ENCODE measurements at regions not wholly inside any gene's neighbourhood (a gene's known extent, or its start where the extent isn't known, plus 50 kb on each side); places are given as distances from the start of the nearest gene placed in this dataset.

- DNase-seq = no peak
- no peak for ATAC-seq
- Histone ChIP-seq H3K27me3 (ENCODE audit: control insufficient read depth in 2 of 2, insufficient read depth in 2 of 2, low read length in 2 of 2) (no peaks in the 10 kb centered on the region), H3K9me3 (ENCODE audit: control insufficient read depth in 2 of 3, low read length in 3 of 3) (no peaks in the 10 kb centered on the region), H3K4me1 (ENCODE audit: control insufficient read depth in 2 of 2, insufficient read depth in 2 of 2, low read length in 2 of 2) (no peaks in the 10 kb centered on the region), H3K36me3 (ENCODE audit: control insufficient read depth in 2 of 3, insufficient read depth in 3 of 3, low read length in 3 of 3) (no peaks in the 10 kb centered on the region), H3K4me3 (ENCODE audit: low read length) (no peak overlapping the region), H3K27ac (ENCODE audit: low read depth, low read length) (no peak overlapping the region)
- intact Hi-C loops (cut with micrococcal nuclease) = no loop called here
- Mint-ChIP-seq H3K27ac (no peak overlapping the region), H3K9me3 (peaks cover 0 to 10% (median 0%) of the 10 kb centered on the region in 11 donors), H3K36me3 (no peaks in the 10 kb centered on the region), H3K4me3 (no peak overlapping the region), H3K4me1 (peaks cover 0 to under 1% (median 0%) of the 10 kb centered on the region in 7 donors), H3K27me3 (no peaks in the 10 kb centered on the region)
- CTCF ChIA-PET = no interaction called here
- POLR2A ChIA-PET = no interaction called here
Observed at GRCh38 chr4:124055336-124055735, 657.2 kb downstream of the ANKRD50 start.

GRCh38 chr4:124055896-124056295 lies 656.6 kb downstream of the ANKRD50 start:
- H3K9me3 ChIP-seq (ENCODE audit: control insufficient read depth in 2 of 3, low read length in 3 of 3) = no peaks in the 10 kb centered on the region
- H3K27ac ChIP-seq (ENCODE audit: low read depth, low read length) = no peak overlapping the region
- no peaks in the 10 kb centered on the region for H3K27me3 ChIP-seq (ENCODE audit: control insufficient read depth in 2 of 2, insufficient read depth in 2 of 2, low read length in 2 of 2)
- intact Hi-C loops (cut with micrococcal nuclease) = no loop called here
- H3K27ac Mint-ChIP-seq = no peak overlapping the region
- no peaks in the 10 kb centered on the region for H3K36me3 Mint-ChIP-seq
- ChIA-PET POLR2A (no interaction called here), CTCF (no interaction called here)
- H3K27me3 Mint-ChIP-seq = no peaks in the 10 kb centered on the region
- peaks cover 0 to 1% (median 0%) of the 10 kb centered on the region in 7 donors for H3K4me1 Mint-ChIP-seq
- H3K4me3 ChIP-seq (ENCODE audit: low read length) = no peak overlapping the region
- no peaks in the 10 kb centered on the region for H3K4me1 ChIP-seq (ENCODE audit: control insufficient read depth in 2 of 2, insufficient read depth in 2 of 2, low read length in 2 of 2)
- no peaks in the 10 kb centered on the region for H3K36me3 ChIP-seq (ENCODE audit: control insufficient read depth in 2 of 3, insufficient read depth in 3 of 3, low read length in 3 of 3)
- no peak overlapping the region for H3K4me3 Mint-ChIP-seq
- H3K9me3 Mint-ChIP-seq = peaks cover 0 to 10% (median 0%) of the 10 kb centered on the region in 11 donors
- DNase-seq (no peak), ATAC-seq (no peak)

GRCh38 chr4:124060261-124060918 lies 652.1 kb downstream of the ANKRD50 start:
- no peaks in the 10 kb centered on the region for H3K9me3 ChIP-seq (ENCODE audit: control insufficient read depth in 2 of 3, low read length in 3 of 3)
- DNase-seq (no peak), ATAC-seq (peak; percentile 54)
- peaks cover 0 to 1% (median 0%) of the 10 kb centered on the region in 7 donors for H3K4me1 Mint-ChIP-seq
- no peaks in the 10 kb centered on the region for H3K36me3 ChIP-seq (ENCODE audit: control insufficient read depth in 2 of 3, insufficient read depth in 3 of 3, low read length in 3 of 3)
- no peak overlapping the region for H3K4me3 Mint-ChIP-seq
- no peaks in the 10 kb centered on the region for H3K4me1 ChIP-seq (ENCODE audit: control insufficient read depth in 2 of 2, insufficient read depth in 2 of 2, low read length in 2 of 2)
- H3K27me3 Mint-ChIP-seq = no peaks in the 10 kb centered on the region
- H3K27ac ChIP-seq (ENCODE audit: low read depth, low read length) = no peak overlapping the region
- intact Hi-C loops (cut with micrococcal nuclease) = no loop called here
- no peak overlapping the region for H3K4me3 ChIP-seq (ENCODE audit: low read length)
- H3K9me3 Mint-ChIP-seq = peaks cover 0 to 8% (median 0%) of the 10 kb centered on the region in 11 donors
- POLR2A ChIA-PET = no interaction called here
- CTCF ChIA-PET = no interaction called here
- no peak overlapping the region for H3K27ac Mint-ChIP-seq
- no peaks in the 10 kb centered on the region for H3K27me3 ChIP-seq (ENCODE audit: control insufficient read depth in 2 of 2, insufficient read depth in 2 of 2, low read length in 2 of 2)
- H3K36me3 Mint-ChIP-seq = no peaks in the 10 kb centered on the region

DNA sequence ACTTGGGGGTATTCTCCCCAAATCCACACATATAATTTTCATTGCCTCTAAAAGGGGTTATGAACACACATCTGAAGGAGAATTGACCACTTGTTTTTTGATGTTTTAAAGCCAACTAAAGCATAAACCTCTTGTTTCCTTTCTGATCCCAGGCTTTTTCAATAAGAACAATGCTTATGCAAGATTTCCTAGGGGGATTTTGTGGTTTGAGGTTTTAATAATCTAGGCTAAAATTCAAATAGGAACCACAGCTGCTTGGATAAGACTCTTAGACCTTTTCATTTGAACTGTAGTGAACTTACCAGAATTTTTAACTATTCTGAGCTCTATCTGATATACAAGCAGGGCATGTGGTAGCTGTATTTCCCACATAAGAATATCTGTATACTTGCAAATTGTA lies 651.1 kb downstream of the ANKRD50 start:
- H3K27me3 ChIP-seq (ENCODE audit: control insufficient read depth in 2 of 2, insufficient read depth in 2 of 2, low read length in 2 of 2) = no peaks in the 10 kb centered on the region
- ChIA-PET CTCF (no interaction called here), POLR2A (no interaction called here)
- H3K4me1 ChIP-seq (ENCODE audit: control insufficient read depth in 2 of 2, insufficient read depth in 2 of 2, low read length in 2 of 2) = no peaks in the 10 kb centered on the region
- peaks cover 0 to 8% (median 0%) of the 10 kb centered on the region in 11 donors for H3K9me3 Mint-ChIP-seq
- H3K36me3 ChIP-seq (ENCODE audit: control insufficient read depth in 2 of 3, insufficient read depth in 3 of 3, low read length in 3 of 3) = no peaks in the 10 kb centered on the region
- H3K27ac Mint-ChIP-seq = no peak overlapping the region
- ATAC-seq (no peak), DNase-seq (no peak)
- H3K36me3 Mint-ChIP-seq = no peaks in the 10 kb centered on the region
- H3K4me3 Mint-ChIP-seq = no peak overlapping the region
- H3K4me3 ChIP-seq (ENCODE audit: low read length) = no peak overlapping the region
- no peak overlapping the region for H3K27ac ChIP-seq (ENCODE audit: low read depth, low read length)
- no peaks in the 10 kb centered on the region for H3K27me3 Mint-ChIP-seq
- H3K4me1 Mint-ChIP-seq = peaks cover 0 to 1% (median 0%) of the 10 kb centered on the region in 7 donors
- intact Hi-C loops (cut with micrococcal nuclease) = no loop called here
- no peaks in the 10 kb centered on the region for H3K9me3 ChIP-seq (ENCODE audit: control insufficient read depth in 2 of 3, low read length in 3 of 3)

GRCh38 chr4:124065422-124065821 lies 647.1 kb downstream of the ANKRD50 start:
- H3K27ac ChIP-seq (ENCODE audit: low read depth, low read length) = no peak overlapping the region
- ChIA-PET POLR2A (no interaction called here), CTCF (no interaction called here)
- Mint-ChIP-seq H3K9me3 (peaks cover 0 to 16% (median 7%) of the 10 kb centered on the region in 11 donors), H3K27me3 (no peaks in the 10 kb centered on the region), H3K4me1 (no peaks in the 10 kb centered on the region), H3K36me3 (peaks cover 0 to under 1% (median 0%) of the 10 kb centered on the region in 5 donors), H3K27ac (no peak overlapping the region), H3K4me3 (no peak overlapping the region)
- no peaks in the 10 kb centered on the region for H3K36me3 ChIP-seq (ENCODE audit: control insufficient read depth in 2 of 3, insufficient read depth in 3 of 3, low read length in 3 of 3)
- H3K27me3 ChIP-seq (ENCODE audit: control insufficient read depth in 2 of 2, insufficient read depth in 2 of 2, low read length in 2 of 2) = no peaks in the 10 kb centered on the region
- ATAC-seq (no peak), DNase-seq (no peak)
- intact Hi-C loops (cut with micrococcal nuclease) = no loop called here
- no peaks in the 10 kb centered on the region for H3K4me1 ChIP-seq (ENCODE audit: control insufficient read depth in 2 of 2, insufficient read depth in 2 of 2, low read length in 2 of 2)
- no peak overlapping the region for H3K4me3 ChIP-seq (ENCODE audit: low read length)
- peaks cover 0 to 3% (median 0%) of the 10 kb centered on the region in 3 experiments for H3K9me3 ChIP-seq (ENCODE audit: control insufficient read depth in 2 of 3, low read length in 3 of 3)

DNA sequence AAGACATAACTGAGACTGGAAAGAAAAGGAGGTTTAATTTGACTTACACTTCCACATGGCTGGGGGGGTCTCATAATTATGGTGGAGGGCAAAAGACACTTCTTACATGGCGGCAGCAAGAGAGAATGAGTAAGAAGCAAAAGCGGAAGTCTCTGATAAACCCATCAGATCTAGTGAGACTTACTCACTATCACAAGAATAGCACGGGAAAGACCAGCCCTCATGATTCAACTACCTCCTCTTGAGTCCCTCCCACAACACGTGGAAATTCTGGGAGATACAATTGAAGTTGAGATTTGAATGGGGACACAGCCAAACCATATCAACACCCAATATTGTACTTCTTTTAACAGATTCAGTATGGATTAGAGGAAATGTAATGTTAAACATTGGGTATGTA lies 646.6 kb downstream of the ANKRD50 start:
- H3K9me3 Mint-ChIP-seq = peaks cover 5 to 21% (median 11%) of the 10 kb centered on the region in 11 donors
- no peaks in the 10 kb centered on the region for H3K27me3 Mint-ChIP-seq
- Histone ChIP-seq H3K9me3 (ENCODE audit: control insufficient read depth in 2 of 3, low read length in 3 of 3) (peaks cover 0 to 3% (median 0%) of the 10 kb centered on the region in 3 experiments), H3K27me3 (ENCODE audit: control insufficient read depth in 2 of 2, insufficient read depth in 2 of 2, low read length in 2 of 2) (no peaks in the 10 kb centered on the region), H3K36me3 (ENCODE audit: control insufficient read depth in 2 of 3, insufficient read depth in 3 of 3, low read length in 3 of 3) (no peaks in the 10 kb centered on the region), H3K4me3 (ENCODE audit: low read length) (no peak overlapping the region), H3K27ac (ENCODE audit: low read depth, low read length) (no peak overlapping the region), H3K4me1 (ENCODE audit: control insufficient read depth in 2 of 2, insufficient read depth in 2 of 2, low read length in 2 of 2) (no peaks in the 10 kb centered on the region)
- intact Hi-C loops (cut with micrococcal nuclease) = no loop called here
- DNase-seq = no peak
- H3K4me3 Mint-ChIP-seq = no peak overlapping the region
- H3K27ac Mint-ChIP-seq = no peak overlapping the region
- H3K36me3 Mint-ChIP-seq = peaks cover 0 to 6% (median 0%) of the 10 kb centered on the region in 5 donors
- ChIA-PET CTCF (no interaction called here), POLR2A (no interaction called here)
- H3K4me1 Mint-ChIP-seq = no peaks in the 10 kb centered on the region
- no peak for ATAC-seq

DNA sequence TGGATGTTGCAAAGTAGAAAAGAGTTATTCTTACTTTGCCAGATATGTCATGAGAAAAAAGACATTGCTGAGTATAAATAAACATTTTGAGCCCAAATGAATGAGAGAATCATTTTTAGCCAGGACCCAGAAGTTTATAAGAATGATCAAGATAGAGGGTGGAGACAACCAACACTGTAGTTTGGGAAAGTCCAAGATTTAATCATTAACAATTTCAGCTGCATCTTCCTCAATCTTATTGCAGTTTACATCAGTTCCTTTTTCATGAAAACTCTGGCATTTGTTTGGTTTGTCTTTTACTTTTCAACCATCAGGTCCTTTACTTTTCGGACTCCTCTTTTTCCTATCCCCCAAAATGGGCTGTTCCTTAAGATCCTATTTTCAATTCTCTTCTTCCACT lies 645.9 kb downstream of the ANKRD50 start:
- POLR2A ChIA-PET = no interaction called here
- Histone ChIP-seq H3K4me1 (ENCODE audit: control insufficient read depth in 2 of 2, insufficient read depth in 2 of 2, low read length in 2 of 2) (no peaks in the 10 kb centered on the region), H3K27ac (ENCODE audit: low read depth, low read length) (no peak overlapping the region), H3K4me3 (ENCODE audit: low read length) (no peak overlapping the region), H3K9me3 (ENCODE audit: control insufficient read depth in 2 of 3, low read length in 3 of 3) (peaks cover 0 to 3% (median 0%) of the 10 kb centered on the region in 3 experiments), H3K27me3 (ENCODE audit: control insufficient read depth in 2 of 2, insufficient read depth in 2 of 2, low read length in 2 of 2) (no peaks in the 10 kb centered on the region), H3K36me3 (ENCODE audit: control insufficient read depth in 2 of 3, insufficient read depth in 3 of 3, low read length in 3 of 3) (no peaks in the 10 kb centered on the region)
- H3K4me1 Mint-ChIP-seq = no peaks in the 10 kb centered on the region
- ATAC-seq = no peak
- peaks cover 0 to 8% (median 0%) of the 10 kb centered on the region in 5 donors for H3K36me3 Mint-ChIP-seq
- peaks cover 7 to 27% (median 18%) of the 10 kb centered on the region in 11 donors for H3K9me3 Mint-ChIP-seq
- H3K27me3 Mint-ChIP-seq = no peaks in the 10 kb centered on the region
- intact Hi-C loops (cut with micrococcal nuclease) = no loop called here
- no peak for DNase-seq
- CTCF ChIA-PET = no interaction called here
- no peak overlapping the region for H3K27ac Mint-ChIP-seq
- H3K4me3 Mint-ChIP-seq = no peak overlapping the region

Measured in naive thymus-derived CD4-positive, alpha-beta T cell (primary cell).